Tibial nerve (tissue), 4 donors: ENCODE measurements at regions not wholly inside any gene's neighbourhood (a gene's known extent, or its start where the extent isn't known, plus 50 kb on each side); places are given as distances from the start of the nearest gene placed in this dataset.

Experiments used
- CTCF ChIP-seq, 5 experiments: fragments of 200-600 bp in 3 of 5; fragments of 450-650 bp in 2 of 5; sonication (generic) in 3 of 5; IDR thresholded peaks; one replicate each; pipeline ENCODE4 v1.5.1; 2016 to 2019; ENCODE audit warnings: antibody characterized with exemption in 5 of 5, mild to moderate bottlenecking in 3 of 5, moderate library complexity in 2 of 5
- EP300 ChIP-seq, 2 donors: sonication (generic); formaldehyde crosslinking; IDR thresholded peaks; one replicate each; pipeline ENCODE4 v1.6.1; 2017; ENCODE audit warnings: antibody characterized with exemption in 2 of 2, mild to moderate bottlenecking in 1 of 2
- POLR2A ChIP-seq, 2 donors: fragments of 450-650 bp; IDR thresholded peaks; one replicate each; pipeline ENCODE4 v1.6.1; 2017; ENCODE audit warnings: antibody characterized with exemption in 2 of 2, mild to moderate bottlenecking in 2 of 2, moderate library complexity in 2 of 2

DNA sequence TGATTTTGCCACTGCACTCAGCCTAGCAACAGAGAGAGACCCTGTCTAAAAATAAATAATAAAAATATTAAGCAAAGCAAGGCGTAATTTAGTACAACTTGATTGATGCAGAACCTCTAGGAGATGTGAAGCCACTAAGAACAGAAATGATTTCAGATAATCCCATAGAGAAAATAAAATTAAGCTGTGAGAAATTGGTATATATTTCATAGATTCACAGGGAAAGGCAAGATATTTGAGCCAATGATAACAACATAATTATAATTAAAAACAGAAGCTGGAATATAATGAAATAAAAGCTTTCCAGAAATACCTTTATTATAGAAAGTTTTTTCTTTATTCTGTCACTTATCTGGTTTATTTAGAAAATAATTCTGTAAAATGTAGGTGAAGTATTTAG lies 88.9 kb upstream of the GULP1 start:
- TF ChIP-seq CTCF (IDR thresholded peaks at IDR 0.05), result no peak
- no peak for TF ChIP-seq POLR2A (IDR thresholded peaks at IDR 0.05)
- no peak for TF ChIP-seq EP300 (IDR thresholded peaks at IDR 0.05)
